Amniotic stem cell (primary cell): ENCODE measurements at regions not wholly inside any gene's neighbourhood (a gene's known extent, or its start where the extent isn't known, plus 50 kb on each side); places are given as distances from the start of the nearest gene placed in this dataset.

Experiments
- DNase-seq: peaks from one replicate; lab custom pipeline; 2025; lab: John Stamatoyannopoulos, UW

- no peak for DNase-seq
These were observed 80.2 kb downstream of the ETS2 start for GRCh38 chr21:38885909-38886308.

- DNase-seq: no peak
These were observed 78.7 kb downstream of the ETS2 start for GRCh38 chr21:38884440-38884839.

DNA sequence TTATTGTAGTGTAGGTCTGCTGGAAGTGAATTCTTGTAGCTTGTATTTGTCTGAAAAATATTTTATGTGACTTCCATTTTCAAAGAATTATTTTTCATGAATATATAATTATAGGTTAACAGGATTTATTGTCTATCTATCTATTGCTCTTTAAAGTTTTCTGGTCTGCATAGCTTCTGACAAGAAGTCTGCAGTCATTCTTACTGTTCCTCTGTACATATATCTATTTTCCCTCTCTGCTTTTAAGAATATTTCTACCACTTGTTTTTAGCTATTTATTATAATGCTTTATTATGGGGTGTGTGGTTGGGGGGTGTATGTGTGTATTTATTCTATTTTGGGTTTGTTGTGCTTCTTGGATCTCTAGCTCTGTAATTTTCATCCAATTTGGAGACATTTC lies 77.4 kb downstream of the ETS2 start:
- no peak for DNase-seq

- no peak for DNase-seq
These were observed 75.4 kb downstream of the ETS2 start for GRCh38 chr21:38881131-38881530.

GRCh38 chr21:38880577-38880966 lies 74.8 kb downstream of the ETS2 start:
- DNase-seq: no peak

GRCh38 chr21:38879912-38880576 lies 74.3 kb downstream of the ETS2 start:
- DNase-seq: no peak

DNA sequence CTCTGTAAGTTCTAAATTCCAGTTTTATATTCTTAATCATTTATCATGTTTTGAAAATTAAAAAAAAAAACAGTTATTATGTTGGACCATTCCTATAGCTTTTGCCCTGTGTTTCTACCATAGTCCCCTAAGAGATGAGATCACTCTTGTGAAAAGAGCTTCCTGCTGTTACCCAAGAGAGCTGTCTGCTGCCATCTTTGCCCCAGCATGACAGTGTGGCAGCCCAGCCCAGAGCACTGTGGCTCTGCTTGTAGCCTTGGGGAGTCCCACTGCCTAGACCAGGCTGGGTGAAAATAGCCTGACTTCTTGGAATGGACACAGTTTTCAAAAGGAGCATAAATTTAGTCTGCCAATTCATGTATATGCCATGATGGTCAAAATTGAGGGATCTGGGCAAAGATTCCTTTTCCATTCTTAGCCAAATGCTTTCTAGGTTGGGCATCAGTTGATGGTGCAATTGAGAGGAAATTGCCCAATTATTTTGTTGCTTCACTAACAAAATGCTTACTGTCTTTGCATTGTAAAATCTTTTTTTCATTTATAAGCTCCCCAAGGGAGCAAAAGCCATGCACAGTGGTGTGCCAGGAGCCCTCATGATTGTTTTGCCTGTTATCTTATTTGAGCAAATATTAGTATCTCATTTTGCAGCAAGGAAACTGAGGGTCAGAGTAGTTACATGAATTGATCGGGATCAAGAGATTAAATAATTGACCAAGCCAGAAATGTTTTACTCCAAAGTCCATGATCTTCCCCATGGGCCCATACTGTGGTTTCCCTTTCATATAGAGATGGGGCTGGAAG lies 72.8 kb downstream of the ETS2 start:
- no peak for DNase-seq

DNA sequence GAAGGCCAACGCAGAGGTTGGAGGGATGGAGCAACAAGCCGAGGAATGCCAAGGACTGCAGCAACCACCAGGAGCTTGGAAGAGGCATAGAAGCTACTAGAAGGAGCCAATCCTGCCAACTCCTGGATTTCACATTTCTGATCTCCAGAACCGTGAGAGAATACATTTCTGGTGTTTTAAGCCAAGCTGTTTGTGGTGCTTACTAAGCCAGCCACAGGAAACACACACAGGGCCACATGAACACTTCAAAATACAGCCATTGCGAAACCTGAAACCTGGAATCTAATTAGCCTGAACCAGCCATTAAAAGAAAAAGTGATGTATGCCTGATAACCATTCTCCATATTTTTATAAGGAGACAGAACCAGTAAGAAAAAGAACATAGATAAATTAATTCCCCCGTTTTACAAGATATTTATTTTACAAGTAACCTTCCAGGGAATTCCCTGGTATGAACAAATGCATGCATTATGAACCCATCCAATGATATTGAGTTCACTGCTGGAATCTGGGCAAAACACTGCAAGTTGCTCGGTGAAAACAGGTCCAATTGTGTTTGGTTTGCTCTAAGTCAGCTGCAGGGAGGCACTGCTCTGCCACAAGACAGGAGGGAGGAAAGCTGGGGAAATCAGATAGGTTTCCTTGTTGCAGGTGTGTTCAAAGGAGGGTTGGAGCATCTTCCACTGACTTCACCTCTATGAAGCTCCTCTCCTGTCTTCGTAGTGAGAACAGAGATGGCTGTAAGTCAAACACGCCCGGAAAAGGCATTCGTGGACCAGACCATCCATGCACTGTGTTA lies 70.2 kb downstream of the ETS2 start:
- DNase-seq: no peak
